HUES6 (cell line): ENCODE measurements at regions not wholly inside any gene's neighbourhood (a gene's known extent, or its start where the extent isn't known, plus 50 kb on each side); places are given as distances from the start of the nearest gene placed in this dataset.
"Not testable (repeated sequence)": the region's sequence is repeated elsewhere in the genome, so short reads cannot be mapped to it uniquely, and the experiment has no call there.

Experiments
- H3K27ac ChIP-seq: 2 replicates; pipeline ENCODE4 v1.7.0; 2013; ENCODE audit warnings: low read depth, mild to moderate bottlenecking, low read length, inconsistent platforms
- H3K27me3 ChIP-seq: 2 replicates; pipeline ENCODE4 v1.6.1; 2013; ENCODE audit warnings: low read length; ENCODE audit not compliant: control insufficient read depth, insufficient read depth
- H3K36me3 ChIP-seq: 2 replicates; pipeline ENCODE4 v1.6.1; 2013; ENCODE audit warnings: low read length; ENCODE audit not compliant: control insufficient read depth, insufficient read depth
- H3K4me1 ChIP-seq: 2 replicates; pipeline ENCODE4 v1.6.1; 2013; ENCODE audit warnings: low read length; ENCODE audit not compliant: control insufficient read depth, insufficient read depth
- H3K4me3 ChIP-seq: 2 replicates; pipeline ENCODE4 v1.5.1; 2013; ENCODE audit warnings: low read depth, low read length
- H3K9ac ChIP-seq: one replicate; pipeline ENCODE4 v1.6.1; 2013; ENCODE audit warnings: mild to moderate bottlenecking, low read length
- H3K9me3 ChIP-seq: 2 replicates; pipeline ENCODE4 v1.6.1; 2013; ENCODE audit warnings: low read depth, low read length; ENCODE audit not compliant: control insufficient read depth, insufficient read depth

DNA sequence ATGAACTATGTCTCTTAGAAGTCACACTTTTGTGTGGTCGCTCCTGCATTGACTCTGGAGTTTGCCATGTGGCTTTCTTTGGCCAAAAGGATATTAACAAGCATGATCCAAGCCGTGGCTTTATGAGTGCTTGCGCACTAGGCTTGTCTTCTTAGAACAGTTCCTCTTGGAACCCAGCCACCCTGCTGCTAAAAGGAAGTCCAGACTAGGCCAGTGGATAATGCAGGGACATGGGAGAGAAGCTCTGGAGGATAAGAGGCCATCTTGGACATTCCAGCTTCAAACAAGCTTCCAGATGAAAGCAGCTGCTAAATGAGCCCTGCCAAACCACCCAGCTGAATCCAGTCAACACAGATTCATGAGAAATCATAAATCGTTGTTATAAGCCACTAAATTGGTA, 346.4 kb downstream of the CDC5L start:
- Histone ChIP-seq H3K27ac (no peak overlapping the region), H3K27me3 (no peaks in the 10 kb centered on the region), H3K9me3 (no peaks in the 10 kb centered on the region), H3K4me3 (no peak overlapping the region), H3K4me1 (peaks cover 15% of the 10 kb centered on the region), H3K36me3 (no peaks in the 10 kb centered on the region), H3K9ac (no peak overlapping the region)

DNA sequence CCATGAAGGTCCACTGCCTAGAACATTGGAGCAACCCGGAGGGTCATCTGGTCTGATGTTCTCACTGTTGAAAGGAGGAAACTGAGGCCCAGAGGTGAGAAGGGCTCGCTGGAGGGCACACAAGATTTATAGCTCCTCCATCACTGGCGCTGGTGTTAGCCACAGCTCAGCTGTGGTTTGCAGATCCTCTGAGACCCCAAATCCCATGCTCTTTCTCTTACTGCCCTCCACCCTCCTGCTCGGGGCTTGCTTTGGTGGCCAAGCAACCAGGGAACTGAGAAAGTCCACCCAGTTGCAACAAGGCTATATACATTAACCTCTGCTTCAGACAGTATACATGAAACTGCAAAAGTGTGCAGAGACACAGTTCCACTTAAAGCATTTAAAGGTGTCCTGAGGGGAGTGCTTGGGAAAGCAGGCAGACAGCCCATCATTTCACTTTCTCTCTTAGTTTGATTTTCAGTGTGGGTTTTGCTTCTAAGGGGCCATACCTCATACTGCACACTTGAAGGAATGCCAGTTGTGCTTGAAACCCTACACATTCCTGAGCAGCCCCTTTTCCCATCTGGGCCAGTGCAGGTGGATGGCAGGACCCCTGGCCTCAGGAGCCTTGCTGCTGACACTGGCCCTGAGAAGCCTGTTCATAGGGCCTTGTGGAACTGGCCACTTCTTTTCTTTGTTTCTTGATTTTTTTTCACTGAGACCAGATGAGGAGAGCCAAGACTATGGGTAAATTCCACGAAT, 347.6 kb downstream of the CDC5L start:
- Histone ChIP-seq H3K9ac (no peak overlapping the region), H3K4me3 (no peak overlapping the region), H3K36me3 (no peaks in the 10 kb centered on the region), H3K4me1 (peaks cover 24% of the 10 kb centered on the region), H3K27me3 (no peaks in the 10 kb centered on the region), H3K27ac (no peak overlapping the region), H3K9me3 (no peaks in the 10 kb centered on the region)

DNA sequence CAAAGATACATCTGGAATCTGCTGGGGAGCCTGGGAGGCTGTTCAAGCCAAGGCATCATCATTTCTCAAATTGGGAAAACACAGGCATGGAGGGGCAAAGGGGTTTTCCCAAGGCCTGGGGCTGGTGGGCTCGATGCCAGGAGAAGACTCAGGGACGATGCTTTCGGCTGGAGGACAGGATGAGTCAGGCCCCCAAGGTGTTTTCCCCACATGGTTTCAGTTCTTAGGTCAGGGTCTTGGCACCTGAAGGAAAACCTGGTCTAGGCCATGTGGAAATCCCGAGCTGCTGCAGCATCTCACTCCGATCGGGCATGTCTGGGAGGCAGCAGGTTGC, 348.1 kb downstream of the CDC5L start:
- Histone ChIP-seq H3K36me3 (no peaks in the 10 kb centered on the region), H3K9ac (no peak overlapping the region), H3K4me1 (peaks cover 24% of the 10 kb centered on the region), H3K27me3 (no peaks in the 10 kb centered on the region), H3K27ac (no peak overlapping the region), H3K9me3 (no peaks in the 10 kb centered on the region), H3K4me3 (no peak overlapping the region)

DNA sequence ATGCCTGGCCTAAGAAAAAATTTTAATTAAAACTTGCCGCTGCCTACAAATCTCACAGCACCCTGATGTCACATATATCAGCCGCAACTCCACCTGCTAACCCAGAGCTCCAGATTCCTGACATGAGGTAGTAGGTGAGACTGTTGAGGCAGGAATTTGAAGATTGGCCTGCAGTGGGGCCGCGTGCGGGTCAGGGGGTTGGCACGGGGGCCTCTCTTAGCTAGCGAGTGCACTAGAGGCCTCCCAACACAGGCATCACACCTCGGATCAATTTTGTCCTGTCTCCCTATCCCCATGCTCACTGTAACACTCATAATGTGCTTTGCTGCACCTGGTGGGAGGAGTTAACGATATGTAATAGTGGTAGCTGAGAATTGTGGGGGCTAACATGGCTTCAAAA, 349.8 kb downstream of the CDC5L start:
- no peaks in the 10 kb centered on the region for H3K9me3 ChIP-seq
- H3K4me1 ChIP-seq, result peaks cover 27% of the 10 kb centered on the region
- no peaks in the 10 kb centered on the region for H3K36me3 ChIP-seq
- no peaks in the 10 kb centered on the region for H3K27me3 ChIP-seq
- H3K27ac ChIP-seq, result no peak overlapping the region
- H3K9ac ChIP-seq, result no peak overlapping the region
- H3K4me3 ChIP-seq, result no peak overlapping the region

DNA sequence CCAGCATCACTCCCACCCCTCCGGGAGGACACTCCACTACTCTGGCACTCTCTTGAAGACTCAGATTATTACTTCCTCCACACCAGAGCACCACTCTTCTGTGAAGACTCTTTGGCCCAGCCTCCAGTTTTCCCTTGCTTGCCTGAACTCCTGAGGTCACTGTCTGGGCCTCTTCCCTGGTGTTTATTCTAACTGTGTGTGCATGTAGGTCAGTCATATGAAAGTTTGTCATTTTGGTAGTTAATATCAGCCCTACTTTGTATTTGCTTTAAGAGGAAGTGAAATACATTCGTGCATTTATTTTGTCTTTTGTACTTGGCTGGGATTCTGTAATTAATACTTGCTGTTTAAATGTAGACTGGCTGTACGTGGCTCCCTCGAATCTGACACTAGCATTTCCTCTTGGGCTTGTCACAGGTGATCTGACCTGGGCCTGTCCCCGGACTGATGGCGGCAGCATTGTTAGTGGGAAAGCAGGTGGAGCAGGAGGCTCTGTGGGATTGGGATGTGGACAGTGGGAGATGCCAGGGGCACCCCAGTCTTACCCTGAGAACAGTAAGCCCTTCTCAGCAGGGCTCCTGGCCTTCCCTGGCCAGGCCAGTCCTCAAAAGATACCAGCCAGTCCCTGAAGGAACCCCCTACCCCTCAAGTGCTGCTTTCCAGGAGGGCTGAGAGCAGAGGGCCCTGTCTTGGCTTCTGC, 350.5 kb downstream of the CDC5L start:
- no peak overlapping the region for H3K4me3 ChIP-seq
- no peaks in the 10 kb centered on the region for H3K27me3 ChIP-seq
- H3K9me3 ChIP-seq, result no peaks in the 10 kb centered on the region
- H3K4me1 ChIP-seq, result peaks cover 27% of the 10 kb centered on the region
- H3K9ac ChIP-seq, result no peak overlapping the region
- no peak overlapping the region for H3K27ac ChIP-seq
- no peaks in the 10 kb centered on the region for H3K36me3 ChIP-seq

DNA sequence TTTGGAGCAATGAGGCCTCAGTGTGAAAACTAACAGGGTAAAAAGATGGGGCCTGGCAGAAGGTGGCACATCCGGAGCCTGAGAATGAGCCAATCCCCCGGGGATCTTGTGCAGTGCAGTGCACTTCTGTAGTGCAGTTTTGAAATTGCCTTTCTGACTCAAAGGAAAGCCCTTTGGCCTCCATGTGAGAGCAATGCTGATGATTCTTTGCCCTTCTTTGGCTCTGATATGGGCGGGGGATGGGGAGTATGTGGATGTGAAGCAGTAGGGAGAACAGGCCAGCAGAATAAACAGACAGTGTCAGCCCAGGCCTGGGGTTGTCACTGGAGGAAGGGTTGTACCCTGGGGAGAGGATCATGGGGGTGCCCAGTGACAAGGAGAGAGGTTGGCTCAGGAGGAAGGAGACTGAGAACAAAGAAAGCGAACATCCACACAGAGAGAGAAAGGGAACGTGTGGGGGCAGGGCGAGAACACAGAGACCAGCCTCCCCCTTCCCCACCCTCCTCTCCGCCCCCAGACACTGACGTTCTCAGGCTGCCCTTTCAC, 351.2 kb downstream of the CDC5L start:
- Histone ChIP-seq H3K9me3 (no peaks in the 10 kb centered on the region), H3K4me3 (no peak overlapping the region), H3K27me3 (no peaks in the 10 kb centered on the region)

DNA sequence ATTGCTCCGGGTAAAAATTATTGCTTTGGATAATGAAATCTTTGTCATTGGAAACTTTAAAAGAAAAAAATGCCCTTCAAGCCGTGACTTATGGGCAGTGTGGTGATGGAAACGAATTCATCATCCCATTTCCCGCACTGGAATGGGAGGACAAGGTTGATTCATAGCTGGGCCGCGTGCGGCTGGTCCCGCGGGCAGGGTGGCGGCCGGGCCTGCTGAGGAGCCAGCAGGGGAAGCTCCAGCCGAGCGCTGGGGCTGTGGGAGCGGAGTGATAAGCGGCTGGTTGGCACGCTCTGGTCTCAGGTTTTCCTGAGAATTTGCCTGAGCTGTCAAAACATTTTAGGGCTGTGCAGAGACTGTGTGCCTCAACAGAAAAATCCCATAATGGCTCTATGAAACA, 351.7 kb downstream of the CDC5L start:
- no peaks in the 10 kb centered on the region for H3K9me3 ChIP-seq
- no peak overlapping the region for H3K9ac ChIP-seq
- H3K4me3 ChIP-seq, result no peak overlapping the region
- H3K27me3 ChIP-seq, result no peaks in the 10 kb centered on the region
- H3K36me3 ChIP-seq, result no peaks in the 10 kb centered on the region
- no peak overlapping the region for H3K27ac ChIP-seq
- H3K4me1 ChIP-seq, result peaks cover 27% of the 10 kb centered on the region

More for the DNA sequence above, 351.2 kb downstream of the CDC5L start:
- no peak overlapping the region for H3K27ac ChIP-seq
- peaks cover 27% of the 10 kb centered on the region for H3K4me1 ChIP-seq
- no peaks in the 10 kb centered on the region for H3K36me3 ChIP-seq
- H3K9ac ChIP-seq, result no peak overlapping the region

DNA sequence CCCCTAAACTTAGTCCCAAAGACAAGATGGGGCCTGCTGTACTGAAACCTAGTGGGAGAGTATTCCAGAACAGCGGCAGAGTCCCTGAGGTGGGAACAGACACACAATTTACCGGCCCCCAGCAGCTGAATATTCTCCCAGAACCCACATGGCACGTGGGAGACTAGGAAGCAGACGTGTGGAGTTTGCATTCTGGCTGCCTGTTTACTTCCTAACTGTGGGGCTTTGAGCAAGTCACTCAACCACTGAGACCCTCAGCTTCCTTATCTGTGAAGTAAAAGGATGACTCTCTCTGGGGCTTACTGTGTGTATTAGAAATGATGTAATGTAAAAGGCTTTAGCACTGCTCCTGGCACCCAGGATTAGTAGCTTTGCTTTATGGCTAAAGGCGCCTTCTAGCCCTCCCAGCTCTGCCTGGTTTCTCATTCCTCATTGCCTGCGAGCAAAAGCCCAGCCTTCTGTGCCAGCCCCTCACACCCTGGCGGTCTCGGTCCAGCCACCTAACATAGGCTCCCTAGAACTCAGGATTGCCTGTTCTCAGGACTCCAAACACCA, 353.1 kb downstream of the CDC5L start:
- no peaks in the 10 kb centered on the region for H3K27me3 ChIP-seq
- no peak overlapping the region for H3K4me3 ChIP-seq
- peaks cover 27% of the 10 kb centered on the region for H3K4me1 ChIP-seq

DNA sequence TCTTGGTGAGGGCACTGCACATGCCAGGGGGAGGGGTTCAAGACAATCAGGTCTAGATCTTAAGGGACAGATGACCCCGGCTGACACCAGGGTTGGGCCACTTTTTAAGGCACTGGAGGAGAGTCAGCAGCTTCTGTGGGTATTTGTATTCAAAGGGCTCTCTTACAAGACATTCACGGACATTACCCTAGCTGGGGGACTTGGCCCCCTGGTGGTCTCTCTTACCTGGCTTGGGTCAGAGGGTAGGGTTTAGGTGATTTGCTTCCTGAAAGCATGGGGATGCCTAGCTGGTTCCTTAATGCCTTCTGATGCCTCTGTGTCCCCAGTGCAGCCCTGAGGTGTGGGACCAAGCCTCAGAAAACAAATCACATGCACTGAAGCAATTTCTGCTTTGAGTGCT, 354.7 kb downstream of the CDC5L start:
- no peak overlapping the region for H3K9ac ChIP-seq
- no peak overlapping the region for H3K4me3 ChIP-seq
- no peak overlapping the region for H3K27ac ChIP-seq
- no peaks in the 10 kb centered on the region for H3K27me3 ChIP-seq
- H3K9me3 ChIP-seq, result peaks cover 7% of the 10 kb centered on the region
- peaks cover 27% of the 10 kb centered on the region for H3K4me1 ChIP-seq
- no peaks in the 10 kb centered on the region for H3K36me3 ChIP-seq

More for the DNA sequence above, 353.1 kb downstream of the CDC5L start:
- no peak overlapping the region for H3K27ac ChIP-seq
- 0 out of 2 replicates have a peak, but pooled peaks cover 7% of the 10 kb centered on the region for H3K9me3 ChIP-seq
- H3K9ac ChIP-seq, result no peak overlapping the region
- no peaks in the 10 kb centered on the region for H3K36me3 ChIP-seq

DNA sequence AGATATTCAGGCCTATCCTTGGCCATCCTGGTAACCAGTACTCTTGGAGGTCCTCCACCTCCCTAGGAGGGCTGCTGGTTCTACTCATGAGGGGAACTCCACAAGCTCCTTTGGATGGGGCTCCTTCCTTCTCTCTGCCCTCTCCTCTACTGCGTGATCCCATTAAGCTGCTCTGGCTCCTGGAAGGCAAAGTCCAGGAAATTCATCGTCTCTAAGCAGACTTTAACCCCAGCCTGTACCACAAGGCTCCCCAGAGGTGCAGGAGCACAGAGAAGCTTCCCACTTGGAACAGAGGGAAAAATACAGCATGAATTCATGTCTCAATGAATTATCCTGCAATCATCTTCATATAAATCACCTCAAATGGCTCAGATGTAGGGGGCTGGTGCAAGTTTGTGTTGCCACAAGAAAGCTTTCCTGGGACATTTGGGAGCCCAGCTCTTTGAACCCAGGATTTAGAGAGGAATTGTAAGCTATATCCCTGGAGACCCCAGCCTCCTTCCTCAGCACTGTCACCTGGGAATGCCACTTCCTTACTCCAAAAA, 355.4 kb downstream of the CDC5L start:
- Histone ChIP-seq H3K36me3 (no peaks in the 10 kb centered on the region), H3K27me3 (no peaks in the 10 kb centered on the region), H3K4me3 (no peak overlapping the region), H3K4me1 (peaks cover 24% of the 10 kb centered on the region), H3K9me3 (peaks cover 13% of the 10 kb centered on the region), H3K9ac (no peak overlapping the region), H3K27ac (no peak overlapping the region)

DNA sequence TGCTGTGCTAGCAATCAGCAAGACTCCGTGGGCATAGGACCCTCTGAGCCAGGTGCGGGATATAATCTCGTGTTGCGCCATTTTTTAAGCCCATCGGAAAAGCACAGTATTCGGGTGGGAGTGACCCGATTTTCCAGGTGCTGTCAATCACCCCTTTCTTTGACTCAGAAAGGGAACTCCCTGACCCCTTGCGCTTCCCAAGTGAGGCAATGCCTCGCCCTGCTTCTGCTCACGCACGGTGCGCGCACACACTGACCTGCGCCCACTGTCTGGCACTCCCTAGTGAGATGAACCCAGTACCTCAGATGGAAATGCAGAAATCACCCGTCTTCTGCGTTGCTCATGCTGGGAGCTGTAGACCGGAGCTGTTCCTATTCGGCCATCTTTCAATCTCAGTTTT, 372.6 kb downstream of the CDC5L start:
- H3K36me3 ChIP-seq, H3K27ac ChIP-seq, H3K9me3 ChIP-seq, H3K4me3 ChIP-seq, H3K27me3 ChIP-seq, H3K4me1 ChIP-seq, H3K9ac ChIP-seq: not testable (repeated sequence)
